ENCODE measurements at regions not wholly inside any gene's neighbourhood (a gene's known extent, or its start where the extent isn't known, plus 50 kb on each side); places are given as distances from the start of the nearest gene placed in this dataset.
"Not testable (repeated sequence)": the region's sequence is repeated elsewhere in the genome, so short reads cannot be mapped to it uniquely, and the experiment has no call there.

GRCh38 chr3:134704133-134704532 is 53.3 kb upstream of the KY start:
- no peak for DNase-seq (ENCODE audit: low read depth in 2 of 2)

GRCh38 chr3:134704556-134704955 is 53.7 kb upstream of the KY start:
- DNase-seq (ENCODE audit: low read depth in 2 of 2), result no peak

- peak in 1 of 2 donors; percentile 62 for DNase-seq (ENCODE audit: low read depth in 2 of 2)
Measured at GRCh38 chr3:134707908-134708597, 57.2 kb upstream of the KY start.

GRCh38 chr3:134708671-134709070 is 57.8 kb upstream of the KY start:
- DNase-seq (ENCODE audit: low read depth in 2 of 2), result peak in 1 of 2 donors; percentile 16

GRCh38 chr3:134709076-134709475 is 58.3 kb upstream of the KY start:
- no peak for DNase-seq (ENCODE audit: low read depth in 2 of 2)

- DNase-seq (ENCODE audit: low read depth in 2 of 2), result no peak
Measured at GRCh38 chr3:134709561-134710312, 58.9 kb upstream of the KY start.

GRCh38 chr3:134710313-134710680 is 59.5 kb upstream of the KY start:
- DNase-seq (ENCODE audit: low read depth in 2 of 2), result no peak

- DNase-seq (ENCODE audit: low read depth in 2 of 2), result no peak
Measured at GRCh38 chr3:134711284-134711683, 60.5 kb upstream of the KY start.

- DNase-seq (ENCODE audit: low read depth in 2 of 2), result no peak
Measured at GRCh38 chr3:134713671-134714070, 62.8 kb upstream of the KY start.

- DNase-seq (ENCODE audit: low read depth in 2 of 2), result no peak
Measured at GRCh38 chr3:134718726-134719125, 67.9 kb upstream of the KY start.

GRCh38 chr3:134721214-134721613 is 70.4 kb upstream of the KY start:
- no peak for DNase-seq (ENCODE audit: low read depth in 2 of 2)

- DNase-seq (ENCODE audit: low read depth in 2 of 2), result no peak
Measured at GRCh38 chr3:134722969-134723368, 72.1 kb upstream of the EPHB1 start.

GRCh38 chr3:134729649-134730048 is 65.4 kb upstream of the EPHB1 start:
- no peak for DNase-seq (ENCODE audit: low read depth in 2 of 2)

GRCh38 chr3:134737516-134737915 is 57.5 kb upstream of the EPHB1 start:
- DNase-seq (ENCODE audit: low read depth in 2 of 2), result no peak

GRCh38 chr3:134740077-134740476 is 55.0 kb upstream of the EPHB1 start:
- DNase-seq (ENCODE audit: low read depth in 2 of 2), result not testable (repeated sequence)

GRCh38 chr3:134742202-134742601 is 52.9 kb upstream of the EPHB1 start:
- DNase-seq (ENCODE audit: low read depth in 2 of 2), result no peak

GRCh38 chr3:134743006-134743405 is 52.1 kb upstream of the EPHB1 start:
- no peak for DNase-seq (ENCODE audit: low read depth in 2 of 2)

Data from dermis microvascular lymphatic vessel endothelial cell (primary cell).